Transverse colon (tissue), 4 donors: ENCODE measurements at regions not wholly inside any gene's neighbourhood (a gene's known extent, or its start where the extent isn't known, plus 50 kb on each side); places are given as distances from the start of the nearest gene placed in this dataset.

Experiments used
- POLR2AphosphoS5 ChIP-seq, 3 donors: sonication (generic); formaldehyde crosslinking; IDR thresholded peaks; one replicate each; pipeline ENCODE4 v1.6.1; 2016; ENCODE audit warnings: antibody characterized with exemption in 3 of 3
- TF ChIP-seq, protein P1 (sequence below), 5 experiments: fragments of 200-600 bp in 3 of 5; fragments of 450-650 bp in 2 of 5; sonication (generic) in 3 of 5; IDR thresholded peaks; 1 replicate in 2 of 5; 2 replicates in 3 of 5; pipeline ENCODE4 v1.5.1; 2016 to 2017; ENCODE audit warnings: antibody characterized with exemption in 5 of 5, inconsistent platforms in 3 of 5, mild to moderate bottlenecking in 2 of 5, moderate library complexity in 1 of 5

DNA sequence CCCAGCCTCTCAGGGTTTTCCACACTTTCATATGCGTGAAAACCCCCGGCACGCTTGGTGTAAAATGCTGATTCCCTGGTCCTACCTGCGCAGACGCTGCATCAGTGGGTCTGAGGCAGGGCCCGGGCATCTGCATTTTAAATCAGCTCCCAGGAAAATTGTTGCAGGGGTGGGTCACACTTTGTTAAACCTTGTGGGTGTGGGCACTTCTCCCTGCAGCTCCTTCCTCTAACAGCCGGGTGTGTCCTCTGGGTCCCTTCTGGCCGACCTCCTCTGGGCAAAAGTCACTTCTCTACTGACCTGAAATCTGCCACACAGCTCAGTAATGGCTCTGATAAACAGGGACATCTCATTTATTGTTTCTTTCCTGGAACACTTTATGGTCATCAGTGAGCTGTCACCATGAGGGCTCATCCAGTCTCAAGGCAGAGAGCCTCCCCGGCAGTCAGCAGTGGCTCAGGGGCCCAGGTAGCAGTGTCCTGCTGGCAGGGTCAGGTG is 52.8 kb upstream of the TMPRSS2 start:
- TF ChIP-seq, protein P1, sequence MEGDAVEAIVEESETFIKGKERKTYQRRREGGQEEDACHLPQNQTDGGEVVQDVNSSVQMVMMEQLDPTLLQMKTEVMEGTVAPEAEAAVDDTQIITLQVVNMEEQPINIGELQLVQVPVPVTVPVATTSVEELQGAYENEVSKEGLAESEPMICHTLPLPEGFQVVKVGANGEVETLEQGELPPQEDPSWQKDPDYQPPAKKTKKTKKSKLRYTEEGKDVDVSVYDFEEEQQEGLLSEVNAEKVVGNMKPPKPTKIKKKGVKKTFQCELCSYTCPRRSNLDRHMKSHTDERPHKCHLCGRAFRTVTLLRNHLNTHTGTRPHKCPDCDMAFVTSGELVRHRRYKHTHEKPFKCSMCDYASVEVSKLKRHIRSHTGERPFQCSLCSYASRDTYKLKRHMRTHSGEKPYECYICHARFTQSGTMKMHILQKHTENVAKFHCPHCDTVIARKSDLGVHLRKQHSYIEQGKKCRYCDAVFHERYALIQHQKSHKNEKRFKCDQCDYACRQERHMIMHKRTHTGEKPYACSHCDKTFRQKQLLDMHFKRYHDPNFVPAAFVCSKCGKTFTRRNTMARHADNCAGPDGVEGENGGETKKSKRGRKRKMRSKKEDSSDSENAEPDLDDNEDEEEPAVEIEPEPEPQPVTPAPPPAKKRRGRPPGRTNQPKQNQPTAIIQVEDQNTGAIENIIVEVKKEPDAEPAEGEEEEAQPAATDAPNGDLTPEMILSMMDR (IDR thresholded peaks at IDR 0.05), result peak in 2 of 5 experiments; percentile 47 to 60
- TF ChIP-seq POLR2AphosphoS5 (IDR thresholded peaks at IDR 0.05), result peak in 2 of 3 donors; percentile 63 to 67
